SK-N-SH treated with all-trans-retinoic acid at 6 μM for 48 hours (cell line): ENCODE measurements at regions not wholly inside any gene's neighbourhood (a gene's known extent, or its start where the extent isn't known, plus 50 kb on each side); places are given as distances from the start of the nearest gene placed in this dataset.

Source experiments
- ARNTL ChIP-seq: fragments of 450-650 bp; formaldehyde crosslinking; IDR thresholded peaks from 2 replicates; pipeline ENCODE4 v1.5.0; 2020; ENCODE audit warnings: low read depth, mild to moderate bottlenecking, moderate library complexity, borderline replicate concordance
- CSDC2 ChIP-seq: fragments of 250-450 bp; sonication (Bioruptor Pico); IDR thresholded peaks from 2 replicates; pipeline ENCODE4 v1.5.0; 2020; ENCODE audit warnings: mild to moderate bottlenecking, moderate library complexity
- GLIS3 ChIP-seq: fragments of 250-450 bp; sonication (Bioruptor Pico); IDR thresholded peaks from 2 replicates; pipeline ENCODE4 v1.5.0; 2020; ENCODE audit warnings: mild to moderate bottlenecking, moderate library complexity
- ISL1 ChIP-seq: fragments of 250-450 bp; sonication (Bioruptor Pico); IDR thresholded peaks from 2 replicates; pipeline ENCODE4 v2.1.2; 2022; ENCODE audit warnings: mild to moderate bottlenecking, moderate library complexity
- PATZ1 ChIP-seq: fragments of 250-450 bp; sonication (Bioruptor Pico); IDR thresholded peaks from 2 replicates; pipeline ENCODE4 v1.8.0; 2020; ENCODE audit warnings: mild to moderate bottlenecking, moderate library complexity, borderline replicate concordance
- POU6F1 ChIP-seq: fragments of 250-450 bp; sonication (Bioruptor Pico); IDR thresholded peaks from 2 replicates; pipeline ENCODE4 v1.8.0; 2021; ENCODE audit warnings: low read depth, mild to moderate bottlenecking, moderate library complexity, borderline replicate concordance
- TOX ChIP-seq: fragments of 250-450 bp; sonication (Bioruptor Pico); IDR thresholded peaks from 2 replicates; pipeline ENCODE4 v1.8.0; 2021; ENCODE audit warnings: mild to moderate bottlenecking, moderate library complexity, borderline replicate concordance
- TSHZ2 ChIP-seq: fragments of 250-450 bp; sonication (Bioruptor Pico); IDR thresholded peaks from 2 replicates; pipeline ENCODE4 v1.5.0; 2020; ENCODE audit warnings: mild to moderate bottlenecking, moderate library complexity
- ZFP30 ChIP-seq: fragments of 450-650 bp; formaldehyde crosslinking; IDR thresholded peaks from 2 replicates; pipeline ENCODE4 v1.5.0; 2022; ENCODE audit warnings: mild to moderate bottlenecking, moderate library complexity
- ZNF565 ChIP-seq: fragments of 450-650 bp; formaldehyde crosslinking; conservative IDR thresholded peaks from 2 replicates; pipeline ENCODE4 v1.5.0; 2020; ENCODE audit warnings: low read depth, mild to moderate bottlenecking, moderate library complexity

GRCh38 chr4:188412499-188412898 lies 273.3 kb downstream of the TRIML1 start:
- no peak for TF ChIP-seq TSHZ2 (CRISPR knock-in tag)
- no peak for TF ChIP-seq CSDC2
- TF ChIP-seq ARNTL (CRISPR knock-in tag): no peak
- TF ChIP-seq ZFP30: no peak
- TF ChIP-seq PATZ1: no peak
- no peak for TF ChIP-seq ZNF565 (CRISPR knock-in tag)
- TF ChIP-seq TOX (CRISPR knock-in tag): no peak
- TF ChIP-seq ISL1 (CRISPR knock-in tag): no peak
- TF ChIP-seq POU6F1 (CRISPR knock-in tag): no peak
- no peak for TF ChIP-seq GLIS3 (CRISPR knock-in tag)
